ENCODE measurements at regions not wholly inside any gene's neighbourhood (a gene's known extent, or its start where the extent isn't known, plus 50 kb on each side); places are given as distances from the start of the nearest gene placed in this dataset.

GRCh38 chr2:16561676-16562075 lies 104.0 kb downstream of the CYRIA start:
- no peak for DNase-seq

- DNase-seq = no peak
Measured at GRCh38 chr2:16561251-16561650, 104.4 kb downstream of the CYRIA start.

- no peak for DNase-seq
Measured at GRCh38 chr2:16559278-16560067, 106.2 kb downstream of the CYRIA start.

- DNase-seq = no peak
Measured at GRCh38 chr2:16554060-16554583, 111.5 kb downstream of the CYRIA start.

GRCh38 chr2:16553226-16553625 lies 112.4 kb downstream of the CYRIA start:
- peak; percentile 21 for DNase-seq

- DNase-seq = no peak
Measured at GRCh38 chr2:16552202-16552601, 113.4 kb downstream of the CYRIA start.

- DNase-seq = no peak
Measured at GRCh38 chr2:16548036-16548435, 117.6 kb downstream of the CYRIA start.

GRCh38 chr2:16546128-16546754 lies 119.4 kb downstream of the CYRIA start:
- peak; percentile 62 for DNase-seq

- no peak for DNase-seq
Measured at GRCh38 chr2:16538707-16539106, 126.9 kb downstream of the CYRIA start.

- no peak for DNase-seq
Measured at GRCh38 chr2:16537347-16537746, 128.3 kb downstream of the CYRIA start.

- DNase-seq = no peak
Measured at GRCh38 chr2:16526193-16526592, 139.4 kb downstream of the CYRIA start.

- no peak for DNase-seq
Measured at GRCh38 chr2:16525265-16525887, 140.3 kb downstream of the CYRIA start.

GRCh38 chr2:16523711-16524110 lies 141.9 kb downstream of the CYRIA start:
- DNase-seq = no peak

GRCh38 chr2:16522031-16522831 lies 143.4 kb downstream of the CYRIA start:
- peak; percentile 8 for DNase-seq

GRCh38 chr2:16520891-16521290 lies 144.7 kb downstream of the CYRIA start:
- no peak for DNase-seq

GRCh38 chr2:16515696-16516095 lies 149.9 kb downstream of the CYRIA start:
- DNase-seq = no peak

- no peak for DNase-seq
Measured at GRCh38 chr2:16513626-16514025, 152.0 kb downstream of the CYRIA start.

- no peak for DNase-seq
Measured at GRCh38 chr2:16511041-16511440, 154.6 kb downstream of the CYRIA start.

- DNase-seq = no peak
Measured at GRCh38 chr2:16509042-16509441, 156.6 kb downstream of the CYRIA start.

- DNase-seq = no peak
Measured at GRCh38 chr2:16508490-16508851, 157.2 kb downstream of the CYRIA start.

- DNase-seq = peak; percentile 12
Measured at GRCh38 chr2:16507655-16508489, 157.8 kb downstream of the CYRIA start.

GRCh38 chr2:16506366-16506765 lies 159.3 kb downstream of the CYRIA start:
- no peak for DNase-seq

Data from hindlimb muscle (tissue), 1 donor.